ENCODE measurements at regions not wholly inside any gene's neighbourhood (a gene's known extent, or its start where the extent isn't known, plus 50 kb on each side); places are given as distances from the start of the nearest gene placed in this dataset.
"Not testable (repeated sequence)": the region's sequence is repeated elsewhere in the genome, so short reads cannot be mapped to it uniquely, and the experiment has no call there.

DNA sequence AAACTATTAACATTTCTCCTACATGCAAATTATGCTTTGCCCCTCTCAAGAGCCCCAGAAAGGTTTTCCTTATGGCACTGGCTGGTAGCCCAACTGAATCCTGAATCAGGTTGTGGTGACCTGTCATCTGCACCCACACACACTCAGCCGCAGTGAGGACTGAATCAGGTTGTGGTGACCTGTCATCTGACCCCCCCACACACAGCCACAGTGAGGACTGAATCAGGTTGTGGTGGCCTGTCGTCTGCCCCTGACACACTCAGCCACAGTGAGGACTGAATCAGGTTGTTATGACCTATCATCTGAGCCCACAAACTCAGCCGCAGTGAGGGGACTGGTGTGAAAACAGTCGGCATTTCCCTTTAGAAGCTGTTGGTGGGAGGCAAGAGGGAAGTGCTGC is 195.0 kb downstream of the CWH43 start:
- TF ChIP-seq, protein P1, sequence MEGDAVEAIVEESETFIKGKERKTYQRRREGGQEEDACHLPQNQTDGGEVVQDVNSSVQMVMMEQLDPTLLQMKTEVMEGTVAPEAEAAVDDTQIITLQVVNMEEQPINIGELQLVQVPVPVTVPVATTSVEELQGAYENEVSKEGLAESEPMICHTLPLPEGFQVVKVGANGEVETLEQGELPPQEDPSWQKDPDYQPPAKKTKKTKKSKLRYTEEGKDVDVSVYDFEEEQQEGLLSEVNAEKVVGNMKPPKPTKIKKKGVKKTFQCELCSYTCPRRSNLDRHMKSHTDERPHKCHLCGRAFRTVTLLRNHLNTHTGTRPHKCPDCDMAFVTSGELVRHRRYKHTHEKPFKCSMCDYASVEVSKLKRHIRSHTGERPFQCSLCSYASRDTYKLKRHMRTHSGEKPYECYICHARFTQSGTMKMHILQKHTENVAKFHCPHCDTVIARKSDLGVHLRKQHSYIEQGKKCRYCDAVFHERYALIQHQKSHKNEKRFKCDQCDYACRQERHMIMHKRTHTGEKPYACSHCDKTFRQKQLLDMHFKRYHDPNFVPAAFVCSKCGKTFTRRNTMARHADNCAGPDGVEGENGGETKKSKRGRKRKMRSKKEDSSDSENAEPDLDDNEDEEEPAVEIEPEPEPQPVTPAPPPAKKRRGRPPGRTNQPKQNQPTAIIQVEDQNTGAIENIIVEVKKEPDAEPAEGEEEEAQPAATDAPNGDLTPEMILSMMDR (IDR thresholded peaks at IDR 0.05; ENCODE audit: low read depth, low read length, poor library complexity, severe bottlenecking), result not testable (repeated sequence)
- TF ChIP-seq EZH2phosphoT487 (IDR thresholded peaks at IDR 0.05; ENCODE audit: borderline replicate concordance, low read length), result not testable (repeated sequence)

Measured in DOHH2 (cell line).